OCI-LY7 (cell line): ENCODE measurements at regions not wholly inside any gene's neighbourhood (a gene's known extent, or its start where the extent isn't known, plus 50 kb on each side); places are given as distances from the start of the nearest gene placed in this dataset.
"Not testable (repeated sequence)": the region's sequence is repeated elsewhere in the genome, so short reads cannot be mapped to it uniquely, and the experiment has no call there.

Experiments used
- BruUV-seq: library from RNA; stranded (reverse); fragments of 400-500 nt; replicated peaks from 2 replicates; lab custom pipeline; 2021; lab: Mats Ljungman, UMichigan
- CTCF ChIA-PET: fragments of 300-600 bp; sonication (Branson Sonifier 250); formaldehyde crosslinking; loops from one replicate; lab custom pipeline; 2022; ENCODE audit warnings: antibody characterized with exemption; ENCODE audit not compliant: unreplicated experiment; lab: Charles Lee
- POLR2A ChIA-PET: fragments of 300-600 bp; sonication (Branson Sonifier 250); formaldehyde crosslinking; loops from one replicate; lab custom pipeline; 2022; ENCODE audit warnings: antibody characterized with exemption; lab: Charles Lee
- DNase-seq: peaks from one replicate; pipeline ENCODE4 v3.0.0-alpha.2; 2015; ENCODE audit warnings: low spot score
- H2AFZ ChIP-seq: fragments of 200-600 bp; sonication (generic), shearing (Covaris generic); 2 replicates; pipeline ENCODE4 v1.6.1; 2014; ENCODE audit warnings: mild to moderate bottlenecking, antibody characterized with exemption, low read length, moderate library complexity
- H3K27ac ChIP-seq: fragments of 200-600 bp; sonication (generic); 2 replicates; pipeline ENCODE4 v1.5.1; 2014; ENCODE audit warnings: mixed run types, low read depth, mild to moderate bottlenecking, moderate library complexity, low read length, inconsistent platforms; ENCODE audit not compliant: poor library complexity, severe bottlenecking
- H3K36me3 ChIP-seq: fragments of 200-600 bp; sonication (generic); 2 replicates; pipeline ENCODE4 v1.6.1; 2014; ENCODE audit warnings: mild to moderate bottlenecking, antibody characterized with exemption, low read length, moderate library complexity, mixed read lengths; ENCODE audit not compliant: insufficient read depth
- H3K4me1 ChIP-seq: fragments of 200-600 bp; sonication (generic); 2 replicates; pipeline ENCODE4 v1.5.1; 2014; ENCODE audit warnings: mild to moderate bottlenecking, low read length; ENCODE audit not compliant: insufficient read depth, poor library complexity, severe bottlenecking
- H3K4me2 ChIP-seq: fragments of 200-600 bp; sonication (generic); 2 replicates; pipeline ENCODE4 v1.6.1; 2014; ENCODE audit warnings: mild to moderate bottlenecking, low read length
- H3K4me3 ChIP-seq: fragments of 200-600 bp; sonication (generic); 2 replicates; pipeline ENCODE4 v1.5.1; 2014; ENCODE audit warnings: mild to moderate bottlenecking, low read depth, low read length; ENCODE audit not compliant: poor library complexity, severe bottlenecking
- H3K79me2 ChIP-seq: fragments of 200-600 bp; sonication (generic); 2 replicates; pipeline ENCODE4 v1.6.1; 2016; ENCODE audit warnings: low read depth, mild to moderate bottlenecking, low read length, moderate library complexity, mixed read lengths; ENCODE audit not compliant: insufficient read depth
- H3K9me2 ChIP-seq: fragments of 200-600 bp; sonication (generic); 2 replicates; pipeline ENCODE4 v1.6.1; 2016; ENCODE audit warnings: mild to moderate bottlenecking, low read length, mixed read lengths; ENCODE audit not compliant: insufficient read depth
- H3K9me3 ChIP-seq: fragments of 200-600 bp; sonication (generic); 2 replicates; pipeline ENCODE4 v1.6.1; 2014; ENCODE audit warnings: mild to moderate bottlenecking, mixed run types, low read length, mixed read lengths
- H4K20me1 ChIP-seq: fragments of 200-600 bp; sonication (generic); 2 replicates; pipeline ENCODE4 v1.6.1; 2014; ENCODE audit warnings: mild to moderate bottlenecking, antibody characterized with exemption, low read length, moderate library complexity, mixed read lengths; ENCODE audit not compliant: insufficient read depth
- intact Hi-C: fragments of 100-400 bp; cut with micrococcal nuclease; formaldehyde crosslinking; loops from one replicate; pipeline ENCODE4 v1.10.0; 2022; ENCODE audit not compliant: unreplicated experiment

DNA sequence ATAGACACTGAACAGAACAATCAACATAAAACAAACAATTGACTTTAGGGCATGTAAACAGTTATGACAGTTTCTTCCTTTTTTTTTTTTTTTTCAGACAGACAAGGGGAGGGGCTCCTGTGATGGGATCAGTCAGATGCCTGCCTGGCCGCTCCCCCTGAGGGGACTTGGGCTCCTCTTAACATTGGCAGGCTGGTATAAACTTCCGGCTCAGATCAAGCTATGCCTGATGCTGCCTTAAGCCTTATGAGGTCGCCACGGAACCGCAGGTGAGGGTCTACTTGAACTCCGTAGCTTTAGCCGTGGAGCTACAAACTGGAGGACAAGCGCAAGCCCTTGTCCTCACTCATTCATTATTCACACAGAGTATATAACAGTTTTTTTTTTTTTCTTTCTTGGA is 115.8 kb downstream of the UNC93B1 start:
- H3K79me2 ChIP-seq, H3K4me2 ChIP-seq, H4K20me1 ChIP-seq, H3K4me3 ChIP-seq, H2AFZ ChIP-seq, CTCF ChIA-PET, H3K4me1 ChIP-seq, BruUV-seq, H3K27ac ChIP-seq, H3K9me2 ChIP-seq, H3K36me3 ChIP-seq, intact Hi-C loops, DNase-seq, POLR2A ChIA-PET, H3K9me3 ChIP-seq: not testable (repeated sequence)

DNA sequence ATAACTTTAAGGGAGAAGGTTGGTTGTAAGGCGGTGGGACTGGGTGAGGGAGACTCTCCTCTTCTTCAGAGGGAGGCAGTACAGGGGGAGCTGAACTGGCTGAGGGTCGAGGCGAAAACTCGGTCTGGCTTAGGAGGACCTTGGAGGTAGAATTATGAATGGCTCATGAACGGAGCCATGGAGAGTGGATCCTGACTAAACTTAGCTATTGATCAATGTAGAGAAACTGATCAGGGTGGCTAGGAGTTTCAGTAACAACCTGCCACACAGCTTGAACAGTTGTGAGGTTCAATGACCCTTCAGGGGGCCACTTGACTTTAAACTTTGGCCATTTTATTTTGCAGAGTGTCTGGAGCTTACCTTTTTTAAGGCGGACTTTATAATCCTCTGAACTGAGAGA is 117.2 kb downstream of the UNC93B1 start:
- H3K4me2 ChIP-seq, H3K4me1 ChIP-seq, DNase-seq, H3K4me3 ChIP-seq, H4K20me1 ChIP-seq, POLR2A ChIA-PET, H3K79me2 ChIP-seq, H3K36me3 ChIP-seq, H3K9me2 ChIP-seq, CTCF ChIA-PET, intact Hi-C loops, BruUV-seq, H3K27ac ChIP-seq, H3K9me3 ChIP-seq, H2AFZ ChIP-seq: not testable (repeated sequence)

DNA sequence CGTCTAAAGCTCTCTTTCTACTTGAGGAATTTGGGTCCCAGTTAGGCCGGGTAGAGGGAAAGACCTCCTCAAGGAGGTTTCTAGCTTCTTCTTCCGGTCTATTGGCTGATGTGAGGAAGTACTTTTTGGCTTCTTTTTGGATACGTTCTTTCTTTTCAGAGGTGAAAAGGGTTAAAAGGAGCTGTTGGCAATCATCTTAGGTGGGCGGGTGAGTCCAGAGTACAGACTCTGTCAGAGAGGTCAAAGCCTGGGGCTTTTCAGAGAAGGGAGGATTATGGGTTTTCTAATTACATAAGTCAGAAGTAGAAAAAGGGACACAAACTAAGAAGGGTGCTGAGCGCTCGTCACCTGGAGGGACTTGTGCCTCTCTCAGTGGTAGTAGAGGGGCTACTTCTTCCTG is 117.7 kb downstream of the UNC93B1 start:
- intact Hi-C loops, H3K4me3 ChIP-seq, DNase-seq, H3K4me2 ChIP-seq, H3K4me1 ChIP-seq, H3K79me2 ChIP-seq, H3K9me3 ChIP-seq, H3K27ac ChIP-seq, BruUV-seq, CTCF ChIA-PET, POLR2A ChIA-PET, H2AFZ ChIP-seq, H3K9me2 ChIP-seq, H3K36me3 ChIP-seq, H4K20me1 ChIP-seq: not testable (repeated sequence)

DNA sequence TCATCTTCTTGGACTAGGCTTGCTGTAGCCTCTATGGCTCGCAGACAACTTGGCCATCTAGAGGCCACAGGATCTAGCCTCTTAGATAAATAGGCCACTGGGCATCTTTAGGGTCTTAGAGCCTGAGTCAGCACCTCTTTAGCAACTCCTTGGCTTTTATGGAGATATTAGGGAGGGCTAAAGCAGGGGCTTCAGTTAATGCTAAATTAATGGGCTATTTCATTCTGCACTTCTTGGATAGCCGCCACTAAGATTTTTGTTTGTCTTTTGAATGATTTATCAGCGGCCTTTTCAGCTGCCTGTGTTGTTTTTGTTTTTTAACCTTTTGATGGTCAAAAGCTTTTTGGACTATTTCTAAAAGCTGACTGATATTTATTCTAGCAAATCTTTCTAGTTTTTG is 118.3 kb downstream of the UNC93B1 start:
- H3K9me2 ChIP-seq, H3K4me3 ChIP-seq, H3K79me2 ChIP-seq, BruUV-seq, H3K4me1 ChIP-seq, intact Hi-C loops, CTCF ChIA-PET, H3K4me2 ChIP-seq, POLR2A ChIA-PET, H4K20me1 ChIP-seq, H3K9me3 ChIP-seq, DNase-seq, H3K36me3 ChIP-seq, H2AFZ ChIP-seq, H3K27ac ChIP-seq: not testable (repeated sequence)

DNA sequence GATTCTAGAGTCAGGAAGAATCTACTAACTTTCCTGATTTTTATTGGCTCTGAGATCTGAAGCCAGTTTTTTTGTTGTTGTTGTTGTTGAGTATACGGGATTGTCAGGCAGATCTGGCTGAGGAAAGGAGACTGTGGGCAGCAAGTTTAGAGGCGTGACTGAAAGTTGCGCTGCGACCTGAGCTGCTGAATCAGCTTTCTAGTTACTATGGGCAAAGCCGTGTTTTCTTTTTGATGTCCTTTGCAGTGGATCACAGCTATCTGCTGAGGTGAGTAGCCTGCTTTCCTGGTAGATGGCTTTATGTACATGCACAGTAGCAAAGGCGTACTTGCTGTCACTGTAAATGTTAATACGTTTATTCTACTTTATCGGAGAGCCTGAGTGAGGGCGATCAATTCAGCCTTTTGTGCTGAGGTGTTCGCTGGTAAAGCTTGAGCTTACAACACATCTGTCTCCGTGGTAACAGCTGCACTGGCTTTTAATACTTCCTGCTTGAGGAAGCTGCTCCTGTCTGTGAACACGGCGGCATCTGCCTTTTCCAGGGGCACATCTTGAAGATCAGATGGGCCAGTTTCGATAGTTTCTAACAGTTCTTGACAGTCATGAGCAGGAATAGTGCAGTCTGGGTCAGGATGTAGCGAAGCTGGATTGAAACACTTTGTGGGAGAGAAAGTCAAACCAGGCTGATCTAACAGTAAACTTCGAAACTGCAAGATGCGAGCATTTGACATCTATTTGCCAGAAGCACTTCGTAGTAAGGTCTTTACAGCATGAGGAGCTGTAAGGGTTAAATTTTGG is 118.9 kb downstream of the UNC93B1 start:
- H3K4me1 ChIP-seq, DNase-seq, CTCF ChIA-PET, H4K20me1 ChIP-seq, H3K79me2 ChIP-seq, H3K4me3 ChIP-seq, H3K27ac ChIP-seq, POLR2A ChIA-PET, BruUV-seq, H3K9me3 ChIP-seq, H3K36me3 ChIP-seq, H3K9me2 ChIP-seq, H3K4me2 ChIP-seq, intact Hi-C loops, H2AFZ ChIP-seq: not testable (repeated sequence)

DNA sequence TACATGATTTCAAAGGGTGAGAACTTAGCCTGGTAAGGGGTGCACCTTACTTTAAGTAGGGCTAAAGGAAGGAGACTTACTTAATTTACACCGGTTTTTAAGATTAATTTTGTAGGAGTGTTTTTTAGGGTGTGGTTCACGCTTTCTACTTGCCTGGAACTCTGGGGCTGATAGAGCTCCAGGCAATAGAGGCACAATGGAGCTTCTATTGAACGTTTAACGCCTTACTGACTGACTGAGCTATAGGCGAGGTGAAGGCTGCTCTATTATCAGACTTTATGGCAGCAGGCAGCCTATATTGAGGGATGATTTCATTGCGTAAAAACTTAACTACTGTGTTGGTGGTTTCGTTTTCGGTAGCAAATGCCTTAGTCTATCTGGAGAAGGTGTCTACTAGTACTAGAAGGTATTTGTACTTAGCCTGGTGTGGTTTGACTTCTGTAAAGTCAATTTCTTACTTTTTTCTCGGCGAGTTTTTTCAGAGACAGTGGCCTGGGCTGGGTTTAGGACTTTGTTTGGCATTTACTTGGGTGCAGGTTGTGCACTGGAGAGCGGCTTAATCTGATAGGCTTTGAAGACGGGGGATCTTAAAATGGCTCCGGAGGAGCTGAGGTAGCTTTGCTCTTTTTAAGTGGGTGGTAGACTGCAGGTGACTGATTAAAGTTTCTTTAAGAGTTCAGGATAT is 119.7 kb downstream of the UNC93B1 start:
- H3K4me2 ChIP-seq, H3K9me2 ChIP-seq, H3K9me3 ChIP-seq, intact Hi-C loops, H4K20me1 ChIP-seq, BruUV-seq, POLR2A ChIA-PET, CTCF ChIA-PET, H3K4me3 ChIP-seq, H3K36me3 ChIP-seq, DNase-seq, H2AFZ ChIP-seq, H3K4me1 ChIP-seq, H3K79me2 ChIP-seq, H3K27ac ChIP-seq: not testable (repeated sequence)
